ENCODE measurements at regions not wholly inside any gene's neighbourhood (a gene's known extent, or its start where the extent isn't known, plus 50 kb on each side); places are given as distances from the start of the nearest gene placed in this dataset.

DNA sequence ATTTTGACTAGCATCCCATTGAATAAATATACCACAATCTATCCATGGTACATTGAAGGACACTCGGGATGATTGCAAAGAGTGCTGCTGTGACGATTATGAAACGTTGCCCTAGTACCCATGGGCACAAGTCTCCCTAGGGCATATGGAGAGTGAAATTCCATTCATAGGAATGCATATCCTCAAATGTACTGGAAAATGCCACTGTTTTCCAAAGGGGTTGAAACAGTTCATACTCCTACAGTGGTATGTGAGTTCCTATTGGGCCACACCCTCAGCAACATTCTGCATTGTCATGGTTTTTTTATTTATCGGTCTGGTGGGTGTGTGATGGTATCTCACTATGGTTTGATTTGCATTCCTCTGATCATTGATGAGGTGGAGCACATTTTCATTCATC, 130.6 kb downstream of the TWIST2 start:
- TF ChIP-seq CTCF (IDR thresholded peaks at IDR 0.05) (no peak), POLR2A (IDR thresholded peaks at IDR 0.05) (no peak)
- Histone ChIP-seq H3K27me3 (no peaks in the 10 kb centered on the region), H3K4me1 (no peaks in the 10 kb centered on the region), H3K9me3 (no peaks in the 10 kb centered on the region), H3K4me3 (no peak overlapping the region), H3K27ac (no peak overlapping the region), H3K36me3 (no peaks in the 10 kb centered on the region)
- 57% methylated on average over 4 of the region's 4 CpGs for WGBS (ENCODE audit: insufficient coverage, low coverage, low lambda C conversion rate, missing lambda C conversion rate)
- intact Hi-C loops (cut with DNase I): no loop called here
- DNase-seq (no peak), ATAC-seq (no peak)

DNA sequence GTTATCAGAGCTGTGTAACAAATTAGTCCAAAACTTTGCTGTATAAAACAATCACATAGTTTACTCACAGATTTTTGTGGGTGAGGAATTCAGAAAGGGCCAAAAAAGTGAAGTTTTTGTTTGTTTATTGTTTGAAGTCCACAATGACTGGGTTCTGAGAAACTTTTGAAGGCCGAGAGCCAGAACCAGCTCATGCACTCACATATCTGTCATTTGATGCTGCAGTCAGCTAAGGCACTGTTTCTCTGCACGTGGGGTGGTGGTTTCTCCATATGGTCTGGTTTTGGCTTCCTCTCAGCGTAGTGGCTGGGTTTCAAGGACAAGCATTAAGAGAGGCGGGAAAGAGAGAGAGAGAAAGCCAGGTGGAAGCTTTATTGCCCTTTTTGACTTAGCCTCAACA, 131.8 kb downstream of the TWIST2 start:
- DNase-seq: no peak
- Histone ChIP-seq H3K27me3 (no peaks in the 10 kb centered on the region), H3K4me3 (no peak overlapping the region), H3K4me1 (no peaks in the 10 kb centered on the region), H3K9me3 (no peaks in the 10 kb centered on the region), H3K36me3 (no peaks in the 10 kb centered on the region), H3K27ac (no peak overlapping the region)
- TF ChIP-seq CTCF (IDR thresholded peaks at IDR 0.05): no peak
- TF ChIP-seq POLR2A (IDR thresholded peaks at IDR 0.05): no peak
- no peak for ATAC-seq
- intact Hi-C loops (cut with DNase I): no loop called here
- WGBS (ENCODE audit: insufficient coverage, low coverage, low lambda C conversion rate, missing lambda C conversion rate): 60% methylated on average over 3 of the region's 4 CpGs

- DNase-seq: no peak
Observed at GRCh38 chr2:238985041-238985729, 137.3 kb downstream of the TWIST2 start.

GRCh38 chr2:238985931-238986446, 138.1 kb downstream of the TWIST2 start:
- intact Hi-C loops (cut with DNase I): no loop called here
- 80% methylated on average over 8 of the region's 30 CpGs for WGBS (ENCODE audit: insufficient coverage, low coverage, low lambda C conversion rate, missing lambda C conversion rate)
- peak in 1 of 4 donors; percentile 26 for ATAC-seq
- Histone ChIP-seq H3K27ac (no peak overlapping the region), H3K36me3 (no peaks in the 10 kb centered on the region), H3K4me1 (no peaks in the 10 kb centered on the region), H3K27me3 (no peaks in the 10 kb centered on the region), H3K9me3 (no peaks in the 10 kb centered on the region), H3K4me3 (no peak overlapping the region)
- no peak for DNase-seq
- TF ChIP-seq POLR2A (IDR thresholded peaks at IDR 0.05) (no peak), CTCF (IDR thresholded peaks at IDR 0.05) (no peak)

More at GRCh38 chr2:238985041-238985729, 137.3 kb downstream of the TWIST2 start:
- Histone ChIP-seq H3K4me1 (no peaks in the 10 kb centered on the region), H3K9me3 (no peaks in the 10 kb centered on the region), H3K36me3 (no peaks in the 10 kb centered on the region), H3K27ac (no peak overlapping the region), H3K27me3 (no peaks in the 10 kb centered on the region), H3K4me3 (no peak overlapping the region)
- intact Hi-C loops (cut with DNase I): no loop called here
- ATAC-seq: peak in 1 of 4 donors; percentile 12
- no peak for TF ChIP-seq CTCF (IDR thresholded peaks at IDR 0.05)
- TF ChIP-seq POLR2A (IDR thresholded peaks at IDR 0.05): no peak
- WGBS (ENCODE audit: insufficient coverage, low coverage, low lambda C conversion rate, missing lambda C conversion rate): 80% methylated on average over 5 of the region's 22 CpGs
